ENCODE measurements at regions not wholly inside any gene's neighbourhood (a gene's known extent, or its start where the extent isn't known, plus 50 kb on each side); places are given as distances from the start of the nearest gene placed in this dataset.

- TF ChIP-seq, protein P1, sequence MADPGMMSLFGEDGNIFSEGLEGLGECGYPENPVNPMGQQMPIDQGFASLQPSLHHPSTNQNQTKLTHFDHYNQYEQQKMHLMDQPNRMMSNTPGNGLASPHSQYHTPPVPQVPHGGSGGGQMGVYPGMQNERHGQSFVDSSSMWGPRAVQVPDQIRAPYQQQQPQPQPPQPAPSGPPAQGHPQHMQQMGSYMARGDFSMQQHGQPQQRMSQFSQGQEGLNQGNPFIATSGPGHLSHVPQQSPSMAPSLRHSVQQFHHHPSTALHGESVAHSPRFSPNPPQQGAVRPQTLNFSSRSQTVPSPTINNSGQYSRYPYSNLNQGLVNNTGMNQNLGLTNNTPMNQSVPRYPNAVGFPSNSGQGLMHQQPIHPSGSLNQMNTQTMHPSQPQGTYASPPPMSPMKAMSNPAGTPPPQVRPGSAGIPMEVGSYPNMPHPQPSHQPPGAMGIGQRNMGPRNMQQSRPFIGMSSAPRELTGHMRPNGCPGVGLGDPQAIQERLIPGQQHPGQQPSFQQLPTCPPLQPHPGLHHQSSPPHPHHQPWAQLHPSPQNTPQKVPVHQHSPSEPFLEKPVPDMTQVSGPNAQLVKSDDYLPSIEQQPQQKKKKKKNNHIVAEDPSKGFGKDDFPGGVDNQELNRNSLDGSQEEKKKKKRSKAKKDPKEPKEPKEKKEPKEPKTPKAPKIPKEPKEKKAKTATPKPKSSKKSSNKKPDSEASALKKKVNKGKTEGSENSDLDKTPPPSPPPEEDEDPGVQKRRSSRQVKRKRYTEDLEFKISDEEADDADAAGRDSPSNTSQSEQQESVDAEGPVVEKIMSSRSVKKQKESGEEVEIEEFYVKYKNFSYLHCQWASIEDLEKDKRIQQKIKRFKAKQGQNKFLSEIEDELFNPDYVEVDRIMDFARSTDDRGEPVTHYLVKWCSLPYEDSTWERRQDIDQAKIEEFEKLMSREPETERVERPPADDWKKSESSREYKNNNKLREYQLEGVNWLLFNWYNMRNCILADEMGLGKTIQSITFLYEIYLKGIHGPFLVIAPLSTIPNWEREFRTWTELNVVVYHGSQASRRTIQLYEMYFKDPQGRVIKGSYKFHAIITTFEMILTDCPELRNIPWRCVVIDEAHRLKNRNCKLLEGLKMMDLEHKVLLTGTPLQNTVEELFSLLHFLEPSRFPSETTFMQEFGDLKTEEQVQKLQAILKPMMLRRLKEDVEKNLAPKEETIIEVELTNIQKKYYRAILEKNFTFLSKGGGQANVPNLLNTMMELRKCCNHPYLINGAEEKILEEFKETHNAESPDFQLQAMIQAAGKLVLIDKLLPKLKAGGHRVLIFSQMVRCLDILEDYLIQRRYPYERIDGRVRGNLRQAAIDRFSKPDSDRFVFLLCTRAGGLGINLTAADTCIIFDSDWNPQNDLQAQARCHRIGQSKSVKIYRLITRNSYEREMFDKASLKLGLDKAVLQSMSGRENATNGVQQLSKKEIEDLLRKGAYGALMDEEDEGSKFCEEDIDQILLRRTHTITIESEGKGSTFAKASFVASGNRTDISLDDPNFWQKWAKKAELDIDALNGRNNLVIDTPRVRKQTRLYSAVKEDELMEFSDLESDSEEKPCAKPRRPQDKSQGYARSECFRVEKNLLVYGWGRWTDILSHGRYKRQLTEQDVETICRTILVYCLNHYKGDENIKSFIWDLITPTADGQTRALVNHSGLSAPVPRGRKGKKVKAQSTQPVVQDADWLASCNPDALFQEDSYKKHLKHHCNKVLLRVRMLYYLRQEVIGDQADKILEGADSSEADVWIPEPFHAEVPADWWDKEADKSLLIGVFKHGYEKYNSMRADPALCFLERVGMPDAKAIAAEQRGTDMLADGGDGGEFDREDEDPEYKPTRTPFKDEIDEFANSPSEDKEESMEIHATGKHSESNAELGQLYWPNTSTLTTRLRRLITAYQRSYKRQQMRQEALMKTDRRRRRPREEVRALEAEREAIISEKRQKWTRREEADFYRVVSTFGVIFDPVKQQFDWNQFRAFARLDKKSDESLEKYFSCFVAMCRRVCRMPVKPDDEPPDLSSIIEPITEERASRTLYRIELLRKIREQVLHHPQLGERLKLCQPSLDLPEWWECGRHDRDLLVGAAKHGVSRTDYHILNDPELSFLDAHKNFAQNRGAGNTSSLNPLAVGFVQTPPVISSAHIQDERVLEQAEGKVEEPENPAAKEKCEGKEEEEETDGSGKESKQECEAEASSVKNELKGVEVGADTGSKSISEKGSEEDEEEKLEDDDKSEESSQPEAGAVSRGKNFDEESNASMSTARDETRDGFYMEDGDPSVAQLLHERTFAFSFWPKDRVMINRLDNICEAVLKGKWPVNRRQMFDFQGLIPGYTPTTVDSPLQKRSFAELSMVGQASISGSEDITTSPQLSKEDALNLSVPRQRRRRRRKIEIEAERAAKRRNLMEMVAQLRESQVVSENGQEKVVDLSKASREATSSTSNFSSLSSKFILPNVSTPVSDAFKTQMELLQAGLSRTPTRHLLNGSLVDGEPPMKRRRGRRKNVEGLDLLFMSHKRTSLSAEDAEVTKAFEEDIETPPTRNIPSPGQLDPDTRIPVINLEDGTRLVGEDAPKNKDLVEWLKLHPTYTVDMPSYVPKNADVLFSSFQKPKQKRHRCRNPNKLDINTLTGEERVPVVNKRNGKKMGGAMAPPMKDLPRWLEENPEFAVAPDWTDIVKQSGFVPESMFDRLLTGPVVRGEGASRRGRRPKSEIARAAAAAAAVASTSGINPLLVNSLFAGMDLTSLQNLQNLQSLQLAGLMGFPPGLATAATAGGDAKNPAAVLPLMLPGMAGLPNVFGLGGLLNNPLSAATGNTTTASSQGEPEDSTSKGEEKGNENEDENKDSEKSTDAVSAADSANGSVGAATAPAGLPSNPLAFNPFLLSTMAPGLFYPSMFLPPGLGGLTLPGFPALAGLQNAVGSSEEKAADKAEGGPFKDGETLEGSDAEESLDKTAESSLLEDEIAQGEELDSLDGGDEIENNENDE (IDR thresholded peaks at IDR 0.05; ENCODE audit: insufficient replicate concordance, low read length) = no peak
- no peak for TF ChIP-seq EP300 (IDR thresholded peaks at IDR 0.05; ENCODE audit: borderline replicate concordance in 1 of 2, low read depth in 2 of 2, low read length in 2 of 2)
- TF ChIP-seq BACH1 (IDR thresholded peaks at IDR 0.05; ENCODE audit: low read length) = no peak
- no peak for TF ChIP-seq SP1 (IDR thresholded peaks at IDR 0.05; ENCODE audit: low read depth, low read length)
- no peak for TF ChIP-seq PHF8 (conservative IDR thresholded peaks at IDR 0.05; ENCODE audit: low read depth, low read length)
- TF ChIP-seq, protein P2, sequence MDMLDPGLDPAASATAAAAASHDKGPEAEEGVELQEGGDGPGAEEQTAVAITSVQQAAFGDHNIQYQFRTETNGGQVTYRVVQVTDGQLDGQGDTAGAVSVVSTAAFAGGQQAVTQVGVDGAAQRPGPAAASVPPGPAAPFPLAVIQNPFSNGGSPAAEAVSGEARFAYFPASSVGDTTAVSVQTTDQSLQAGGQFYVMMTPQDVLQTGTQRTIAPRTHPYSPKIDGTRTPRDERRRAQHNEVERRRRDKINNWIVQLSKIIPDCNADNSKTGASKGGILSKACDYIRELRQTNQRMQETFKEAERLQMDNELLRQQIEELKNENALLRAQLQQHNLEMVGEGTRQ (IDR thresholded peaks at IDR 0.05; ENCODE audit: low read length) = no peak
- no peak for TF ChIP-seq GTF2F1 (IDR thresholded peaks at IDR 0.05; ENCODE audit: borderline replicate concordance, low read depth, low read length)
- no peak for TF ChIP-seq MAFK (IDR thresholded peaks at IDR 0.05; ENCODE audit: low read depth, low read length)
- no peak for TF ChIP-seq TAF7 (optimal IDR thresholded peaks at IDR 0.05; ENCODE audit: borderline replicate concordance, low read depth, low read length)
Observed at GRCh38 chr2:58527647-58528046, 286.5 kb upstream of the FANCL start (continued).
